RCC 7860 (cell line): ENCODE measurements at regions not wholly inside any gene's neighbourhood (a gene's known extent, or its start where the extent isn't known, plus 50 kb on each side); places are given as distances from the start of the nearest gene placed in this dataset.
A peak's percentile ranks its signal among the peaks of the same experiment; 100 is the strongest.
"Not testable (repeated sequence)": the region's sequence is repeated elsewhere in the genome, so short reads cannot be mapped to it uniquely, and the experiment has no call there.

Source experiments
- DNase-seq: peaks from one replicate; pipeline ENCODE4 v3.0.0-alpha.2; 2015; ENCODE audit warnings: low spot score
- FAIRE-seq: peaks from 2 replicates; lab custom pipeline; 2012; peaks lifted over from hg19 to GRCh38; lab: Jason Lieb, UNC

- DNase-seq: peak; percentile 33
- FAIRE-seq: peak; percentile 5
These were observed 153.2 kb upstream of the RPL34 start for GRCh38 chr4:108466936-108467902.

GRCh38 chr4:108465886-108466500, 154.4 kb upstream of the RPL34 start:
- DNase-seq: no peak
- no peak for FAIRE-seq

- no peak for FAIRE-seq
These were observed 161.7 kb upstream of the RPL34 start for GRCh38 chr4:108458681-108459080.

GRCh38 chr4:108454227-108454626, 166.1 kb upstream of the RPL34 start:
- no peak for DNase-seq
- no peak for FAIRE-seq

More at GRCh38 chr4:108458681-108459080, 161.7 kb upstream of the RPL34 start:
- no peak for DNase-seq

- DNase-seq (no peak), FAIRE-seq (no peak)
These were observed 167.0 kb upstream of the RPL34 start for GRCh38 chr4:108453366-108453765.

- no peak for DNase-seq
- FAIRE-seq: no peak
These were observed 170.0 kb upstream of the RPL34 start for GRCh38 chr4:108450236-108450898.

- no peak for FAIRE-seq
- DNase-seq: no peak
These were observed 171.2 kb upstream of the RPL34 start for GRCh38 chr4:108449129-108449528.

- DNase-seq: no peak
- no peak for FAIRE-seq
These were observed 173.8 kb upstream of the RPL34 start for GRCh38 chr4:108446556-108446955.

- no peak for FAIRE-seq
- no peak for DNase-seq
These were observed 174.7 kb upstream of the RPL34 start for GRCh38 chr4:108445716-108446115.

GRCh38 chr4:108443585-108443984, 176.8 kb upstream of the RPL34 start:
- no peak for DNase-seq
- FAIRE-seq: no peak

GRCh38 chr4:108433832-108434231, 186.5 kb upstream of the RPL34 start:
- DNase-seq: no peak
- no peak for FAIRE-seq

- not testable (repeated sequence) for DNase-seq, FAIRE-seq
These were observed 187.0 kb upstream of the RPL34 start for GRCh38 chr4:108433394-108433793.

- DNase-seq: no peak
- no peak for FAIRE-seq
These were observed 188.0 kb upstream of the RPL34 start for GRCh38 chr4:108432418-108432817.

- DNase-seq (no peak), FAIRE-seq (no peak)
These were observed 188.4 kb upstream of the RPL34 start for GRCh38 chr4:108431986-108432385.

- FAIRE-seq (no peak), DNase-seq (no peak)
These were observed 189.5 kb upstream of the RPL34 start for GRCh38 chr4:108430921-108431320.

- no peak for DNase-seq
- FAIRE-seq: no peak
These were observed 190.7 kb upstream of the RPL34 start for GRCh38 chr4:108429662-108430061.

- FAIRE-seq (no peak), DNase-seq (no peak)
These were observed 191.5 kb upstream of the RPL34 start for GRCh38 chr4:108428923-108429322.

GRCh38 chr4:108427946-108428485, 192.4 kb upstream of the RPL34 start:
- no peak for FAIRE-seq
- DNase-seq: no peak

GRCh38 chr4:108426493-108426892, 193.9 kb upstream of the RPL34 start:
- FAIRE-seq (peak; percentile 25), DNase-seq (peak; percentile 20)

- DNase-seq (peak; percentile 78), FAIRE-seq (peak; percentile 78)
These were observed 194.4 kb upstream of the RPL34 start for GRCh38 chr4:108425988-108426387.

GRCh38 chr4:108417923-108418322, 202.5 kb upstream of the RPL34 start:
- FAIRE-seq (no peak), DNase-seq (peak; percentile 9)
